NCI-H187 (cell line): ENCODE measurements at regions not wholly inside any gene's neighbourhood (a gene's known extent, or its start where the extent isn't known, plus 50 kb on each side); places are given as distances from the start of the nearest gene placed in this dataset.
"Not testable (repeated sequence)": the region's sequence is repeated elsewhere in the genome, so short reads cannot be mapped to it uniquely, and the experiment has no call there.

Experiments
- DNase-seq, 2 experiments: peaks; one replicate each; lab custom pipeline; 2025; lab: John Stamatoyannopoulos, UW

GRCh38 chr4:173608632-173609031 lies 78.6 kb upstream of the HAND2 start:
- not testable (repeated sequence) for DNase-seq

GRCh38 chr4:173591760-173592159 lies 61.7 kb upstream of the HAND2 start:
- no peak for DNase-seq

- no peak for DNase-seq
Measured at GRCh38 chr4:173590697-173591096, 60.7 kb upstream of the HAND2 start.

GRCh38 chr4:173585876-173586572 lies 56.0 kb upstream of the HAND2 start:
- DNase-seq: no peak

GRCh38 chr4:173584506-173584905 lies 54.5 kb upstream of the HAND2 start:
- DNase-seq: no peak
